SJSA1 (cell line): ENCODE measurements at regions not wholly inside any gene's neighbourhood (a gene's known extent, or its start where the extent isn't known, plus 50 kb on each side); places are given as distances from the start of the nearest gene placed in this dataset.
"Not testable (repeated sequence)": the region's sequence is repeated elsewhere in the genome, so short reads cannot be mapped to it uniquely, and the experiment has no call there.

Experiments used
- DNase-seq, 2 experiments: peaks; one replicate each; pipeline ENCODE4 v3.0.0-alpha.2; 2015 to 2020; ENCODE audit warnings: low spot score in 2 of 2, low read depth in 1 of 2
- H3K27ac ChIP-seq: fragments of 250-450 bp; sonication (Bioruptor Pico); 2 replicates; pipeline ENCODE4 v1.5.1; 2020; ENCODE audit warnings: mild to moderate bottlenecking, moderate library complexity
- H3K27me3 ChIP-seq: fragments of 250-450 bp; sonication (Bioruptor Pico); replicated peaks from 2 replicates; pipeline ENCODE4 v1.5.1; 2020; ENCODE audit warnings: mild to moderate bottlenecking, moderate library complexity
- H3K36me3 ChIP-seq: fragments of 250-450 bp; sonication (Bioruptor Pico); 2 replicates; pipeline ENCODE4 v1.5.1; 2020; ENCODE audit warnings: mild to moderate bottlenecking
- H3K4me1 ChIP-seq: fragments of 250-450 bp; sonication (Bioruptor Pico); replicated peaks from 2 replicates; pipeline ENCODE4 v1.6.1; 2021; ENCODE audit warnings: mild to moderate bottlenecking
- H3K4me3 ChIP-seq: fragments of 250-450 bp; sonication (Bioruptor Pico); 2 replicates; pipeline ENCODE4 v1.5.1; 2020; ENCODE audit warnings: mild to moderate bottlenecking
- H3K9me3 ChIP-seq: fragments of 250-450 bp; sonication (Bioruptor Pico); replicated peaks from 2 replicates; pipeline ENCODE4 v1.5.1; 2020; ENCODE audit warnings: mild to moderate bottlenecking

DNA sequence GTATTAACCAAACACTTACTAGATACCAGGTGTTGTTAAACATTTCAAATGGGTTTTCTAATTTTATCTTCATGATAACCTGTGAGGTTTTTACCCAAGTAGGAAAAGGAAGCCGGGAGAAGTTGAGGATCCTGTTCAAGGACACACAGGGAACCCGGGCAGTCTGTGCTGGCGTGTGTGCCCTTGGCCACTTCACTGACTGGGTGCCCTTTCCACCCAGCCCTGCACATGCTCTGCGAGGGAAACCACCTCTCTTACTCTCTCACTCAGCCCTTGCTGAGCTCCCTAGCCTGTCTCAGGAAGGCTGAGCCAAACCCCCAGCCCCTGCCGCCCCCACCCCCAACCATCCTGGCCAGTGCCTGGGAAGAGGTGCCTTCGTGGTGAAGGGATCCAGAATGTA is 51.8 kb downstream of the TEX44 start:
- H3K27me3 ChIP-seq = no peaks in the 10 kb centered on the region
- H3K27ac ChIP-seq = no peak overlapping the region
- no peaks in the 10 kb centered on the region for H3K36me3 ChIP-seq
- DNase-seq = no peak
- no peaks in the 10 kb centered on the region for H3K9me3 ChIP-seq
- no peak overlapping the region for H3K4me3 ChIP-seq
- peaks cover 67% of the 10 kb centered on the region for H3K4me1 ChIP-seq

DNA sequence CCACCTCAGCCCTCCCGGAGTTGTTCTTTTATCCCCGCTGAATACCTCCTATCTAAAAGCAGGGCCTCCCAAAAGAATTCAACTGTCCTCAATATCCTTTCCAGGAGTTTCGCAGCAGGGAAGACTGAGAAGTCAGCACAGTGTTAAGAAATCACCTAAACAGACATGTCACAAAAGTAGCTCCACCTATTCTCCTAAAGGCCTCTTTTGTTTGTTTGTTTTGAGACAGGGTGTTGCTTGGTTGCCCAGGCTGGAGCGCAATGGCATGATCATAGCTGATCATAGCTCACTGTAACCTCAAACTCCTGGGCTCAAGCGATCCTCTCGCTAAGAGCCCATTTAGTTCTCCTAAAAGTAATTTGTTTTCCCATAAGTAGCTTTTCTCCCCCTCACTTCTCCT is 53.8 kb downstream of the TEX44 start:
- DNase-seq = peak in 1 of 2 experiments; percentile 43
- H3K9me3 ChIP-seq = no peaks in the 10 kb centered on the region
- no peak overlapping the region for H3K4me3 ChIP-seq
- H3K4me1 ChIP-seq = peaks cover 47% of the 10 kb centered on the region
- H3K27me3 ChIP-seq = no peaks in the 10 kb centered on the region
- H3K27ac ChIP-seq = peak overlapping the region; percentile 38
- no peaks in the 10 kb centered on the region for H3K36me3 ChIP-seq

- Histone ChIP-seq H3K9me3 (no peaks in the 10 kb centered on the region), H3K4me3 (no peak overlapping the region), H3K27me3 (no peaks in the 10 kb centered on the region), H3K4me1 (peaks cover 27% of the 10 kb centered on the region), H3K36me3 (no peaks in the 10 kb centered on the region), H3K27ac (no peak overlapping the region)
- peak; percentile 64 to 74 for DNase-seq
Observed at GRCh38 chr2:231648579-231649174, 56.0 kb downstream of the TEX44 start.

DNA sequence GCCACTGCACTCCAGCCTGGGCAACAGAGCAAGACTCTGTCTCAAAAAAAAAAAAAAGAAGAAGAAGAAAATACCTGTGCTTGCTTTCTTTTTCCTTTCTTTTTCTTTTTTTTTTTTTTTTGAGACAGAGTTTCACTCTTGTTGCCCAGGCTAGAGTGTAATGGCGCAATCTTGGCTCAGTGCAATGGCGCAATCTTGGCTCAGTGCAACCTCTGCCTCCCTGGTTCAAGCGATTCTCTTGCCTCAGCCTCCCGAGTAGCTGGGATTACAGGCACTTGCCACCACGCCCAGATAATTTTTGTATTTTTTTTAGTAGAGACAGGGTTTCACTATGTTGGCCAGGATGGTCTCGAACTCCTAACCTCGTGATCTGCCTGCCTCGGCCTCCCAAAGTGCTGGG is 56.8 kb upstream of the PTMA start:
- not testable (repeated sequence) for H3K27ac ChIP-seq, H3K4me3 ChIP-seq, H3K9me3 ChIP-seq, H3K27me3 ChIP-seq, H3K36me3 ChIP-seq, DNase-seq
- H3K4me1 ChIP-seq = peaks cover 16% of the 10 kb centered on the region

DNA sequence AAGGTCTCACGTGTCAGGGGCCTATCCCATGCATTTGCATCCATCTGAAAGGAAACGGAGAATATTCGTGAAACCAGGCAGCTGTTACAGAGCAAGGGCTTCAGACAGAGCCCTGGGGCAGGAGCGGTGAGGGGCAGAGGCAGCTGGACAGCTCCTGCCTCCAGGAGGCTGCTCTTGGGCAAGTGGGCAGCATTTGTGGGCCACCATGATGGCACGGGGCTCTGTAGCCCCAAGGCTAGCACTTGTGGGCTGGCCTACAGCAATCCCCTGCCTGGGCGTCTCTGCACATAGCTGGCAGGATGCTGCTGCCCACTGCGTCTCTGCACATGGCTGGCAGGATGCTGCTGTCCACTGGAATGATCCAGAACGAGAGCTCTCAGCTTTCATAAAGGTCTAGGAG is 52.8 kb upstream of the PTMA start:
- Histone ChIP-seq H3K4me1 (peaks cover 14% of the 10 kb centered on the region), H3K9me3 (no peaks in the 10 kb centered on the region), H3K27me3 (no peaks in the 10 kb centered on the region), H3K4me3 (no peak overlapping the region), H3K27ac (no peak overlapping the region), H3K36me3 (no peaks in the 10 kb centered on the region)
- DNase-seq = no peak

GRCh38 chr2:231655894-231656293 is 52.4 kb upstream of the PTMA start:
- no peak for DNase-seq
- H3K36me3 ChIP-seq = no peaks in the 10 kb centered on the region
- no peak overlapping the region for H3K27ac ChIP-seq
- no peak overlapping the region for H3K4me3 ChIP-seq
- peaks cover 18% of the 10 kb centered on the region for H3K4me1 ChIP-seq
- H3K27me3 ChIP-seq = no peaks in the 10 kb centered on the region
- H3K9me3 ChIP-seq = no peaks in the 10 kb centered on the region
